IPS DF 4.7 (cell line): ENCODE measurements at regions not wholly inside any gene's neighbourhood (a gene's known extent, or its start where the extent isn't known, plus 50 kb on each side); places are given as distances from the start of the nearest gene placed in this dataset.

Source experiments
- DNase-seq: peaks from one replicate; pipeline ENCODE4 v3.0.0-alpha.2; 2013; ENCODE audit warnings: low spot score; ENCODE audit errors: extremely low read depth

DNA sequence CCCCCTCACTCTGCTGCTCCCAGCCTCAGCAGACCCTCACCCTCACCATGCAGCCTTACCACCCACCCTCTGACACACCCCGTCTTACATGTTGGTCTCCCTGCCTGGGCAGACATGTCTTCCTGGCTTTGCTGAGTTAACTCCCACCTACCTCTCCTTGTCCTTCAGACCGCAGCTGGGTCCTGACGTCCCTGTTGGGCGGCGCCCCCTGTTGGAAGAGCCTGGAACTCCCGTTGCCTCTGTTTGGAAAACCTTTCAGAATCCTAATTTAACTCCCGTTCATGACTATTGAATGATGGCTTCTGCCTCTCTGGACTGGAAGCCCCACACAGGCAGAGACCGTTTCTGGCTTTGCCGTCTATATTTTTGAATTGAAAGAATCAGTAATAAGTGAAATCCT is 245.1 kb downstream of the MYLK4 start:
- no peak for DNase-seq

DNA sequence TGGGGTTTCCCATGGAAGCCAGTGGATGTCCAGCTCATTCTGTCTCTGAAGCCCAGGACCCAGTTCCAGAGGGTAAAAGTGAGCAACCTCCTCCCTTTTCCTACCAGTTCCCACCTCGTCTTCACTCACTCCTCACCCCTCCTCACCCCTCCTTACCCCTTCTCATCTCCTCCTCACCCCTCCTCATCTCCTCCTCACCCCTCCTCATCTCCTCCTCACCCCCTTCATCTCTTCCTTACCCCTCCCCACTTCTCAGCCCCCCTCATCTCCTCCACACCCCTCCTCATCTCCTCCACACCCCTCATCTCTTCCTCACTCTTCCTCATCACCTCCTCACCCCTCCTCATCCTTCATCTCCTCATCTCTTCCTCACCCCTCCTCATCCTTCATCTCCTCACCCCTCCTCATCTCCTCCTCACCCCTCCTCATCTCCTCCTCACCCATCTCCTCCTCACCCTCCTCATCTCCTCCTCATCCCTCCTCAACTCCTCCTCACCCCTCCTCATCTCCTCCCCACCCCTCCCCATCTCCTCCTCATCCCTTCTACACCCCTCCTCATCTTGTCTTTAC is 246.1 kb downstream of the MYLK4 start:
- no peak for DNase-seq

DNA sequence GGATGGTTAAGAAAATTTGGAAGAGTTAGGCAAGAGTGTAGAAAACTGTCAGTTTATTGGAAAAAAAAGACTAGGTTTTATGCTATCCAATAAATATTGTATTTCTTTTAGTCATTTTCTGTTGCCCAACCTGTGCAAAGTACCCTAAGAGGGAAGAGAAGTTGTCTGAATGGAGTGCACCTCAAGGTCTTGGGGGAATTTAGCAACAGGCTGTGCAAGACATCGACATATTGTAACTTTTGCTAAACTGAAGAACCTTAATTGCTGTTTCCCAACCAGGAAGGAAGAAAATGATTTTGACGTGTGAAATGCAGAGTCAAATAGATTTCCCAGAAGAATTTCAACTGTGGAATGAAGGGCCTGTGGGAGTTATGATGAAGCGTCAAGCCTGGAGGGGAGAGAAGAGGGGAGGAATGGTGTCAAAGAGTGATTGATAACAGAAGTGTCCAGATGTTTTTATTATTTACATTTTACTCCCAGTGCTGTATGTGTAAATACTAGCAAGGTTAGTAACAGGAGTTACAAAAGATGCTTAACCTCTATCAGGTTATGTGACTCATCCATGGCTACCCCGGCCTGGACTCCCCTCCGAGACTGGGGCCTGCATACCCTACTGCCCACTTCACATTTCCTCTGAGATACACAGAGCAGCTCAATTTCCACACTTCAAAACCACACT is 246.8 kb downstream of the MYLK4 start:
- no peak for DNase-seq

DNA sequence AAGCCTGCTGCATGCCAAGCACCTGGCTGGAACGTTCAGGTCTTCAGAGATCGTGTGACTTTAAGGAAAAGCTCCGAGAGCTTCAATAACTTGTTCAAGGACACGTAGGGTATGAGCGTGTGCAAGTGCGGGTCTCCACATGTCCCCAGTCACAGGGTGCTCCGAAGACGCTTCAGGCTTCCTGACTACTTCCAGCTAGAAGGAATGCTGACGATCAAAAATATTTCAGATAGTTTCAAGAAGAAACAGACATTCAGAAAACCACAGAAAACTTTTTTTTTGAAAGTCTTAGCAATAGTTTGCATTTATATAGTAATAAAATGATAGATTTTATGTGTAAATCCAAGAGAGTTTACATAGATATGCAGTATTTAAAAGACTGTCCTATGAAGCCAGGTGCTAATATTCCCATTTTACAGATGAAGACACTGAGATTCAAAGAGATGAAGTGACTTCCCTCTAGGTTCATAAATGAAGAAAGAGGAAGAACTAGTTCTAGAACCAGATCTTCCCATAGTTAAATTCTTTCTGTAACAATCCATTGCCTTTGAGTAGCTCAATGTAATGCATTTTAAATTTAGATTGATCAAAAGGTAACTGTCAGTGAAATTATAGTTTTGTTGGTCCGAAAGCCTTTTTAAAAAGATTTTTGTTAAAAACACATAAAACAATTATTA is 247.6 kb downstream of the MYLK4 start:
- no peak for DNase-seq

DNA sequence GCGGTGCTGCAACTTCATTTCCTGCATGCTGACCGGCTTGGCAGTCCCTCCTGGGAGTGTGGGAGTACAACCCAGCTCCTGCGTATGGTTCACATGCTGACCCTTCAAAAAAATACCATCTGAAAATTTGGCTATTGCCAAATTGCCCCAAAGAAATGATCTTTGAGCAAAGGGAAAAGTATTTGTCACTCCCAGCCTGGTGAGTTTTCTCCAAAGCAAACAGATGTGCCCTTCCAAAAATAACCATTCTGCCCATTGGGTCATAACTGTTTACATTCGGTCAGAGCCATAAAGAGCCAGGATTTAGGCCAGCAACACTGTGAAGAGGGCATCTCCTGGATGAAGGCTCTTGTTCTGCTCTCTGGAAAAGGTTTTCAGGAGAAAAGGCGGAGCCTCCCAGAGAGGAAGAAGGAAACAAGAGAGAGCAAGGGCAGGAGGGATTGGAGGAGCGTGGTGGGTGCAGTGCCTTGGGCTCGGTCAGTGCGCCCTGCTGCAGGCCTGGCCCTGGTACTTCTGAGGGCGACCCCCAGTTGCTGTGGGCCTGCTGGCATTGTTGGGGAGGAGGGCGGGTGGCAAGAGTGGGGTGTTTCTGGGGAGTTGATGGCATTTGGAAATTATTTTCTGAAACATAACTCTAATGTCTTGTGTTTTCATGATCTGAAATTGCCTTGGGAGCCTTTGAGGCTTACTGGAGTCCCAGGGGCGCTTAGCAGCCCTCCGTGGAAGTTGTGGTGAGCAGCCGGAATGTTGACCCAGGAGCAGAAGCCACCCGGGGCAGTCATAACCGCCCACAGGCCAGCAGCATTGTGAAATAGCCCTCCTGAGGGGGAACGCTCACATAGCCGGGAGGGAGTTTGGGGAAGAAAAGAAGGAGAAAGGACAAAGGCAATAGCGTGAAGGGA is 248.4 kb downstream of the MYLK4 start:
- no peak for DNase-seq

DNA sequence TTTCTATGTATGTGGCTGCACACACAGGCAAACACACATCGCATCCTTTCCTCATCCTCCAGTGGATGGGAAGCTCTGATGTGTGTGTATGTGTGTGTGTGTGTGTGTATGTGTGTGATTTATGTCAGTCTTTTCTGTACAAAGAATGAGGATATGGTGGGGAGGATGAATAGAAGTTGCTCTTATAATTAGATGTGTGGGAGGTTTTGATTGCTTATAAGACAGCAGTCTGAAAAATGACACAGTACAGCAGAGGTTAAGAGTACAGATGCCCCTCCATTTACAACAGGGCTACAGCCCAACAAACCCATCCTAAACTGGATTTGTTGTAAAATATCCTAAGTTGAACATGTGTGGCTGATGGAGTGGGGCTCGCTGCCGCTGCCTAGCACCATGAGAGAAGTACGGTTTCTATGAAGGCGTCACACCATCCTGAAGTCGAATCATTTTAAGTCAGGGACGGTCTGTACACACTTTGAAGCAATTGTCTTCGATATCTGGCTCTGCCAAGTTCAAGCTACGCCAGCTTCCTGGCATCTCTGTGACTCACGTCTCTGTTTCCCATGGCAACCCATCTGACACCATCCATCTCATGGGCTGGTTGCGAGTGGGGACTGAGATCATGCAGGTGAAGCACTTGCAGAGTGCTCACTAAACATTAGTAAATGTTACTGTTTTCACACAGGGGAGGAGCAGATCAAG is 252.6 kb downstream of the MYLK4 start:
- DNase-seq: no peak

DNA sequence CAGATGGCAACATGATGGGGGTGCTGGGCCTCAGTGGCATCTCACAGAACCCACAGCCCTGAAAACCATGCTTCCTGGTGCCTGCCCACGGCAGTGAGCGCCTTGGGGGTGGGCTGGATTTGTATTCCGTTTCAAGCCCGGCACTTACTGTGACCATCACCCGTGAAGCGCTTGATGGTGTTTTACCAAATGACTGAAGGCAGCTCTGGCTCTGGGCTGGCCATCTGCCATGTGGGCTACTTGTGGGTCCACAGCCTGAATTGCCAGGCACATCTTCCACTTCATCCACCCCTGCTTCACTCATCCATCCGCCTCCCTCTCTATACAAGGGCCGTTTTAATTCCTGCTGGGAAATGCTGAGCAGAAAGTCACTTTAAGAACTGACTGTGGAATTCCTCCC is 250.9 kb upstream of the GMDS start:
- DNase-seq: no peak

DNA sequence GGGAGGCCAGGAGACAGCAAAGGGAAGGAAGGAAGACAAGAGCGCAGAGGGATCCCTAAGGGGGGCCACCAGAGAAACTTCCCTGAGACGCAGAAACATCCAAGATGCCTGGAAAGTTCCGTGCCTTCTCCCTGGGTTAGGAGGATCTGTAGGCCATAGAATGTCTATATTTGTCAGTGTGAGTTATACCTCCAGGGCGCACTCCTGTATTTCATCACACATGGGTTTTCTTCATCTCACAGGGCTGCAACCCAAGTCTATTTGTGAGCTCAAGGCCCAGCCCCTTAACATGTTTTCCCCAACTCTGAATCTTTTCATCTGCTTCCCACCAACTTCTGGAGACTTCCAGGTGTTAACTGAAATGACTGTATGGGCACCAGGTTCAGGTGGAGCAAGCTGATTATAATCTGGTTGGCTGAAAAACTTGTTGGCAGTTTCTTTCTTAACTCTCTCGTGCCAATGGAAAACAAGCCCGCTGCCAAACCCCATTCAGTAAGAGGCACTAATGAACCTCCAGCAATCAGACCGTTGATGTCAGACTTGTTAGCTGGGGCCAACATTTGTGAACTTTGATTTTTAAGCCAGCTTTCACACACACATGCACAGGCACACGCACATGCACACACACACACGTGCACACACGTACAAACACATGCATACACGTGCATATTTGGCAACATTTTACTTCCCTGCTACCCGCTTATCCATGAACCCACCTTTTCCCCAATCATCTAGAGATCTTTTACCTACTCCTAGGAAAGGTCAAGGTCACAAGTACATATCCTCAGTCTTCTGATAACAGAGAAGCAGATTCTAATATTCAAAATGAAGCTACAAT is 247.5 kb upstream of the GMDS start:
- DNase-seq: no peak

DNA sequence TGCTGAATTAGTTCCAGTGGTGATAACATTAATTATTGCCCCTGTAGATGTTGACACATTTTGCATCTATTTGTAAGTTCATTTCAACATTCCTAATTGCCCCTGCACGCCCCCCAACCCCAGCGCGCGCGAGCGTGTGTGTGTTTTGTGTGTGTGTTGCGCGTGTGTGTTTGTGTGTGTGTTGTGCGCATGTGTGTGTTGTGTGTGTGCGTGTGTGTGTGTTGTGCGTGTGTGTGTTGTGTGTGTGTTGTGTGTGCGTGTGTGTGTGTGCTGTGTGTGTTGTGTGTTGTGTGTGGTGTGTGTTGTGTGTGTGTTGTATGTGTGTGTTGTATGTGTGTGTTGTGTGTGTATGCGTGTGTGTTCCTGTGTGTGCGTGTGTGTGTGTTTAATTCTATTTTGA is 245.7 kb upstream of the GMDS start:
- no peak for DNase-seq

DNA sequence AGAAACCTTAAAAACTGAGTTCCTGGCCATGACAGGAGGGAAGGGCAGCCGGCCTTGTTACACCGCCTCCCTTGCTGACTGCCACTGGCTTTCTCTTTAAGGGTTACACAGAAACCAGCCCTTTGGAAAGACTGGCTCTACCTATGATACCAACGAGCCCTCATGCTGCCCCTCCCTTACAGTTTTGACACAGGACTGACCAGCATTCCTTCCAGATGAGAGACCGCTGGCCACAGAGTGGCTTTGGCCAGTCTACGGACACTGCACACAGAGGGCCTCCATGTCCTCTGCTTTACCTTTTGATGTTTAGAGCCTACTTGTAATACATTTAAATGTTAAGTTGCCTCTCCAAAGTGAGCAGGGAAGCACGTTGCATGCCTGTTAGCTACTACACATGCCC is 243.2 kb upstream of the GMDS start:
- no peak for DNase-seq

DNA sequence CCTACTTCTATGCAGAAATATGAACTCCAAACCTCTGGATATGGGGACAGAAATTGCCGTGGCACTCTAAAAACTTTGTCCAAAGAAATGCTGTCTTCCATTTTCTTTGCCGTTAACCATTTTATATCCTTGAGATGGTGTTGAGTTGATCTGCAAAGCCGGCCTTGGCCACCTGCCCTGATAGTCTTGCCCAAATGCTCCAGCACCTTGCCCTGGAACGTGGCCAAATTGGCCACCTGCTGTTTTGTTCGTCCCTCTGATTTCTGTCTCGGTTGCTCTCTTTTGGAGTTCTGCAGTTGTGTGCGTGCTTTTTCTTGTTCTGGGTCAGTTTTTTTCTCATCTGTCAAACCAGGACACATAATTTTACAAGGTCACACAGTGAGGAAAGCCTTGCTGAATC is 239.7 kb upstream of the GMDS start:
- DNase-seq: no peak

DNA sequence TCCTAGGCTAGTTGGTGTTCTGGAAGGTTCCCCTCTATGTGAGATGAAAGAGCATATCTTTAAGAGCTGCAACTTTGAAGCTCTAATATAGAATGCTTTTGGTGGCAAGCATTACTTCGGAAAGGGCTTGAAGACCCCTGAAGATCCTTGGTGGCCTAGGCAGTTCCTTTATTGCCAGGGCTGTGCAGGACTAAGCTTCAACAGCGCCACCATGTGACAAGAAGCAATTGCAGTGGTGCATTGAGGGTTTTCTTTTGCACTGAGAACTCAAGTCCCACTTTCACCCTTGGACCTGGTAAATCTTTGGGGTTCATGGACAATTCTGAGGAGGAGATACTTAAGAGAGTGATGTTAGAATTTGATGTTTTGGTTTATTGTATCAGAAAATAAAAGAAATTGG is 237.4 kb upstream of the GMDS start:
- no peak for DNase-seq

DNA sequence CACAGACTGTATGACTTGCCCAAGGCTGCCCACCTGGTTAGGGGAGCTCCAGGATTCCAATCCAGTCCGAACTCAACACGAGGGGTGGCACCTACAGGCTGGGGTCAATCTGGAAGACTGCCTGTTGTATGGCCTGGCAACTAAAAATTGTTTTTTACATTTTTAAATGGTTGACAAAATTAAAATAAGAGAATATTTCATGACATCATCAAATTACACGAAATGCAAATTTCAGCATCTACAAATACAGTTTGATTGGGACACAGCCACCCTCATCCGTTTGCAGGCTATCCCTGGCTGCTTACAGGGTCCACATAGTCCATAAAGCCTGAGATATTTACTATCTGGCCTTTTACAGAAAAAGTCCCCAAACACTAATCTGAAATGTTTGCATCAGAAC is 235.9 kb upstream of the GMDS start:
- no peak for DNase-seq

DNA sequence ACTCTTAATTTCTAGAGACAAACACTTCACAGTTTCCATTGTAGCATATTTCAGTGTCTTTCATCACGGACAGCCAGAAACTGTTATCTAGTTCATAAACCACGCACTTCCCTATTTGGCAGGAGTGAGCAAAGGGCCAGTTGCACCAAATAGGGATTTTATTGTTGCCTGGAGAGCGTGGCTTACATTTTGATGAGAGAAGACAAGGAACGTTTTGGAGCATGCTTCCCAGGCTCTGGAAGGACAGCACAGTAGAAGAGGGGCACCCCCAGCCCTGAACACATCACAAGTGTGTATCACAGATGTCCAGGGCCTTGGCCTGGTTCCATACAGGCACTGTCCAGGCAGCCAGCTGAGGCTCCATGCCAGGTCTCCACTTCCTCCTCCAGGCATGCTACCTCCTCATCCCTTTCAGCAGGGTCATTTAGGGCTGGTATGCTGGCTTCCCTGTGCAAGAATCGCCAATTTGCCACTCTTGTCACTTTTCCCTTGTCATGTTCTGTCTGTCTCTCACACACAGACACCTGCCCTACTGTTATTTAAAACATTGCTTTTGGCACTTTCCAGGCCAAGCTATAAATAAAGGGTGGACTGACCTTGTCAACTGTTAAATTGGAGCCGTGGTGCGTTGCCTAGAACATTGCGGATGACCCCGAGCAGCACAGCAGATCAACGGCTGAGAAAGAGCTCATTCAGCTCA is 235.0 kb upstream of the GMDS start:
- no peak for DNase-seq

DNA sequence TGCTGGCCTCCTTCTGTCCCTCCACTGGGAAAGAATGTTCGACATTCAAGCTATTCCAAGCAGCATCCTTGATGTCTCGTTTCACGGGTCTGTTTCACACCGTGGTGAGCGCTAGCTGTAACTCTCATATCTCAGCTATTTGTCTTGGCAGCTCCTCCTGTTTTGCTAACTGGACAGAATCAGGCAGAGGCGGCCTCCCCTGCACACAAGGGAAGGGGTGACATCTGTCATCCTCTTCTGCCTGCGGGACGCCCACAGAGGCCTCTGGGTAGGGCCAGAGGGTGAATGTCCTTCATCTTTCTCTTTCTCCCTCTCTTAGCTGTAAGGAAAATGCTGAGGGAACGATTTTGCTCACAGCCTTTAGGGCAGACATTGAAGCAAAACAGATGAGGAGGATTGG is 232.8 kb upstream of the GMDS start:
- no peak for DNase-seq

DNA sequence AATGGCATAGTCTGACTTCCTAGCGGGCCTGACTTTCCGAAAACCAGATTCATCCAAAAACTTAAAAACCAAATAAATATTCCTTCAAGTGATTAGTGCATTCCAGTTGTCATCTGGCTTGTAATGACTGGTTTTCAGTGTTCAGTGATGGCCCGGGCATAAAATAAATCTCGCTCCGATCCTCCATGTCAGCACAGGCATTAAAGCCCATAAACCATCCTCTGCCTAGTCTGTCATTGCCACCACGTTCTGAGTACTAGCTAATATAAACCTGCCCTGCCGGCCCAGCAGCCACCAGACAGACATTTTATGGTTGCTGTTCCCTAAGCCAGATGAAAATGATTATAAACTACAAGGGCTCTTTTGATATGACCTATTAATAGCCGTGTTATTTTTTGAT is 232.3 kb upstream of the GMDS start:
- no peak for DNase-seq

DNA sequence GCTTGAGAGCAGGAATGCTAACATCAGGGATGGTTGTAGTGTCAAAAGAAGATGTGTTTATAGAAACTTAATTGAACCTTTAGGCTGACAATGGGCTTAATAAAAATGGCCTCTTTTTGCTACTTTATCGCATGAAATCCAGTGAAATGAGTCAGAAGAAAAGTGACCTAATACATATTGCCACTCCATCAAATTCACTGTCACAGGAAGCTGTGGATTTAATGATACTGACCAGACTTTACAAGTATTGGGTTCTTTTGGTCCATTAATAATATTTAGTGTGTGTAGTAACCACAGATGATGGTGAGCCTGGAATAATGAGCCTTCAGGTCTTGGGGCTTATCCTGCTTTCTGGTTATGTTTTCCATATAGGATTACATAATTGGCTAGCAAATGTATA is 231.8 kb upstream of the GMDS start:
- DNase-seq: no peak

DNA sequence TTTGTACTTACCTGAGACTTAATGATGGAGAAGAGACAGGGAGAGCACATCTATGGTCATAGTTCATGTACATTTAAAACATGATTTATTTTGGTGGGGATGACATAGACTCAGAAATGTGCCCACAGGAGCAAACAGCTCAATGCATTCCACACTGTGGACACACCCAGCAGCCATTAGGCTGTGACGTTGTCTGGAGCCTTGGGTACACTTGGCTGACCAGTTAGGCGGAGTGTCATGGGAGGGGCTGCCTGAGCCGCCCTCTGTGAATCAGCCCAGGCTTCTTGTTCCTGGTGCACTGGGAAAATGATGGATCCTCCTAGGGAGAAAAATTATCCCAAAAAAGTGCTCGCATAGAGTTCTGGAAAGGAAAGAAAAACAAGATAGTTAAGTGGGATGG is 231.0 kb upstream of the GMDS start:
- DNase-seq: no peak

DNA sequence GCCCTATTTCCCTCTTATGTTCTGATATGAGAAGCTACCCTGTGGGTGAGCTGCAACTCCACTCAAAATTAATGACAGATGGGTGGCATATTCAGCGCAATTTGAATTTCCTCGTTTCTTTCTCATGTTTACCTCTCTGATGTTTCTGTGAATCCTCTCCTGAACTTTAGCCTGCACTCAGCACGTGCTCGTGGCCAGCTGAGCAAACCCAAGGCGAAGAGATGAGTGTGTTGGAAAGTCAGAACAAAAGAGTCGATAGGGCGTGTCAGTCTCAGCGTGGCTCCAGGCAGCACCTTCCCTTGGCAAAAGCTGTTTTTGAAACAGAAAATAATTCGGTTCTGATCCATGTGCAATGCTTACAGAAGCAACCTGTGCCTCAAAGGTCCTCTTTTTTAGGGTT is 226.1 kb upstream of the GMDS start:
- DNase-seq: no peak

DNA sequence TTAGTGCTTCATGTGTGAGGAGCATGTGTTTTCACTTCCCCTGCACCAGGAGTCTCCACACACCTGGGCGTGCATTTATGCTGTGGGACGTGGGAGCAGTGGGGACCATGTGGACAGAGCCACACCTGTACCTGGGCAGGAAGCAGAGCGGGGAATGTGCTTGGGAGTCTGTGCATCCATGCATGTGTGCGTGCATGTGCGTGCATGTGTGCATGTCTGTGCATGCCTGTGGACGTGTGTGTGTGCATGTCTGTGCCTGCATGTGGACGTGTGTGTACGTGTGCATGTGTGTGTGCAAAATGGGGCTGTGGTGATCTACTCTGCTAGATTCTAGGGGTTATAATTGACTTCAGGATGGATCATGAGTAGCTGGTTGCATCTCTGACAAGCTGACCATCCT is 224.0 kb upstream of the GMDS start:
- no peak for DNase-seq
